Uterus (tissue), 3 donors: ENCODE measurements at regions not wholly inside any gene's neighbourhood (a gene's known extent, or its start where the extent isn't known, plus 50 kb on each side); places are given as distances from the start of the nearest gene placed in this dataset.

Source experiments
- DNase-seq, 2 donors: peaks; one replicate each; pipeline ENCODE4 v3.0.0-alpha.2; 2019 to 2020
- H3K27ac ChIP-seq, 2 donors: fragments of 200-600 bp; sonication (generic); 1 replicate in 1 of 2; 2 replicates in 1 of 2; pipeline ENCODE4 v1.5.1; 2016 to 2018
- H3K27me3 ChIP-seq, 2 donors: fragments of 200-600 bp; sonication (generic); one replicate each; pipeline ENCODE4 v1.5.1; 2018 to 2019; ENCODE audit warnings: control low read depth in 1 of 2
- H3K36me3 ChIP-seq, 2 donors: fragments of 200-600 bp; sonication (generic); one replicate each; pipeline ENCODE4 v1.5.1; 2019; ENCODE audit warnings: control low read depth in 1 of 2
- H3K4me1 ChIP-seq, 2 donors: fragments of 200-600 bp; sonication (generic); one replicate each; pipeline ENCODE4 v1.5.1; 2018 to 2019; ENCODE audit warnings: control low read depth in 1 of 2
- H3K4me3 ChIP-seq, 2 donors: fragments of 200-600 bp; sonication (generic); 1 replicate in 1 of 2; 2 replicates in 1 of 2; pipeline ENCODE4 v1.5.1; 2018 to 2019; ENCODE audit warnings: mild to moderate bottlenecking in 1 of 2
- H3K9me3 ChIP-seq, 2 donors: fragments of 200-600 bp; sonication (generic); one replicate each; pipeline ENCODE4 v1.5.1; 2019; ENCODE audit warnings: control low read depth in 1 of 2
- CTCF ChIP-seq, 4 experiments: fragments of 200-600 bp in 2 of 4; fragments of 450-650 bp in 2 of 4; sonication (generic) in 2 of 4; IDR thresholded peaks; one replicate each; pipeline ENCODE4 v1.5.1; 2016 to 2019; ENCODE audit warnings: antibody characterized with exemption in 4 of 4, mild to moderate bottlenecking in 2 of 4, moderate library complexity in 1 of 4
- POLR2A ChIP-seq, 2 donors: fragments of 450-650 bp; IDR thresholded peaks; one replicate each; pipeline ENCODE4 v1.6.1; 2016; ENCODE audit warnings: antibody characterized with exemption in 2 of 2, mild to moderate bottlenecking in 1 of 2, moderate library complexity in 1 of 2
- intact Hi-C: fragments of 100-400 bp; cut with DNase I; formaldehyde crosslinking; loops from one replicate; pipeline ENCODE4 v1.15.1; 2023; ENCODE audit warnings: low total_unique reads
- donor health status: DM: yes; HTN: yes; CAD: no.

- H3K4me1 ChIP-seq: no peaks in the 10 kb centered on the region
- no peaks in the 10 kb centered on the region for H3K9me3 ChIP-seq
- no peaks in the 10 kb centered on the region for H3K27me3 ChIP-seq
- no peaks in the 10 kb centered on the region for H3K36me3 ChIP-seq
- H3K4me3 ChIP-seq: no peak overlapping the region
- TF ChIP-seq POLR2A (IDR thresholded peaks at IDR 0.05) (no peak), CTCF (IDR thresholded peaks at IDR 0.05) (no peak)
- intact Hi-C loops: no loop called here
- DNase-seq: no peak
- no peak overlapping the region for H3K27ac ChIP-seq
Observed at GRCh38 chr7:25821225-25821624, 330.8 kb upstream of the NFE2L3 start.

- no peak for TF ChIP-seq CTCF (IDR thresholded peaks at IDR 0.05)
- no peak for TF ChIP-seq POLR2A (IDR thresholded peaks at IDR 0.05)
- Histone ChIP-seq H3K9me3 (no peaks in the 10 kb centered on the region), H3K36me3 (no peaks in the 10 kb centered on the region), H3K4me3 (no peak overlapping the region), H3K4me1 (no peaks in the 10 kb centered on the region), H3K27ac (no peak overlapping the region), H3K27me3 (no peaks in the 10 kb centered on the region)
- intact Hi-C loops: no loop called here
- DNase-seq: no peak
Observed at GRCh38 chr7:25822823-25823222, 329.2 kb upstream of the NFE2L3 start.

- Histone ChIP-seq H3K27me3 (no peaks in the 10 kb centered on the region), H3K36me3 (no peaks in the 10 kb centered on the region), H3K9me3 (no peaks in the 10 kb centered on the region), H3K27ac (no peak overlapping the region), H3K4me1 (no peaks in the 10 kb centered on the region), H3K4me3 (no peak overlapping the region)
- no peak for DNase-seq
- TF ChIP-seq POLR2A (IDR thresholded peaks at IDR 0.05) (no peak), CTCF (IDR thresholded peaks at IDR 0.05) (no peak)
- intact Hi-C loops: no loop called here
Observed at GRCh38 chr7:25823571-25823970, 328.4 kb upstream of the NFE2L3 start.

GRCh38 chr7:25828468-25828867 is 323.5 kb upstream of the NFE2L3 start:
- intact Hi-C loops: no loop called here
- Histone ChIP-seq H3K27ac (no peak overlapping the region), H3K27me3 (no peaks in the 10 kb centered on the region), H3K9me3 (no peaks in the 10 kb centered on the region), H3K36me3 (no peaks in the 10 kb centered on the region), H3K4me1 (no peaks in the 10 kb centered on the region), H3K4me3 (no peak overlapping the region)
- no peak for DNase-seq
- no peak for TF ChIP-seq CTCF (IDR thresholded peaks at IDR 0.05)
- TF ChIP-seq POLR2A (IDR thresholded peaks at IDR 0.05): no peak

GRCh38 chr7:25829663-25830062 is 322.3 kb upstream of the NFE2L3 start:
- no peak for DNase-seq
- intact Hi-C loops: no loop called here
- H3K27ac ChIP-seq: peak overlapping the region in 1 of 2 donors; percentile 75
- H3K4me1 ChIP-seq: no peaks in the 10 kb centered on the region
- H3K4me3 ChIP-seq: no peak overlapping the region
- no peak for TF ChIP-seq CTCF (IDR thresholded peaks at IDR 0.05)
- no peak for TF ChIP-seq POLR2A (IDR thresholded peaks at IDR 0.05)
- H3K36me3 ChIP-seq: no peaks in the 10 kb centered on the region
- no peaks in the 10 kb centered on the region for H3K9me3 ChIP-seq
- no peaks in the 10 kb centered on the region for H3K27me3 ChIP-seq
